WI38 (cell line): ENCODE measurements at regions not wholly inside any gene's neighbourhood (a gene's known extent, or its start where the extent isn't known, plus 50 kb on each side); places are given as distances from the start of the nearest gene placed in this dataset.
"Not testable (repeated sequence)": the region's sequence is repeated elsewhere in the genome, so short reads cannot be mapped to it uniquely, and the experiment has no call there.

Source experiments
- H3K4me3 ChIP-seq: 2 replicates; pipeline ENCODE4 v1.5.1; 2011; ENCODE audit warnings: low read depth, mild to moderate bottlenecking, control low read depth, low read length
- TF ChIP-seq, protein P1 (sequence below): IDR thresholded peaks from 2 replicates; pipeline ENCODE4 v1.5.1; 2012; ENCODE audit warnings: low read depth, mild to moderate bottlenecking, control low read depth, low read length

GRCh38 chr15:87537295-87537694, 719.2 kb downstream of the NTRK3 start:
- H3K4me3 ChIP-seq = no peak overlapping the region
- TF ChIP-seq, protein P1, sequence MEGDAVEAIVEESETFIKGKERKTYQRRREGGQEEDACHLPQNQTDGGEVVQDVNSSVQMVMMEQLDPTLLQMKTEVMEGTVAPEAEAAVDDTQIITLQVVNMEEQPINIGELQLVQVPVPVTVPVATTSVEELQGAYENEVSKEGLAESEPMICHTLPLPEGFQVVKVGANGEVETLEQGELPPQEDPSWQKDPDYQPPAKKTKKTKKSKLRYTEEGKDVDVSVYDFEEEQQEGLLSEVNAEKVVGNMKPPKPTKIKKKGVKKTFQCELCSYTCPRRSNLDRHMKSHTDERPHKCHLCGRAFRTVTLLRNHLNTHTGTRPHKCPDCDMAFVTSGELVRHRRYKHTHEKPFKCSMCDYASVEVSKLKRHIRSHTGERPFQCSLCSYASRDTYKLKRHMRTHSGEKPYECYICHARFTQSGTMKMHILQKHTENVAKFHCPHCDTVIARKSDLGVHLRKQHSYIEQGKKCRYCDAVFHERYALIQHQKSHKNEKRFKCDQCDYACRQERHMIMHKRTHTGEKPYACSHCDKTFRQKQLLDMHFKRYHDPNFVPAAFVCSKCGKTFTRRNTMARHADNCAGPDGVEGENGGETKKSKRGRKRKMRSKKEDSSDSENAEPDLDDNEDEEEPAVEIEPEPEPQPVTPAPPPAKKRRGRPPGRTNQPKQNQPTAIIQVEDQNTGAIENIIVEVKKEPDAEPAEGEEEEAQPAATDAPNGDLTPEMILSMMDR = no peak

GRCh38 chr15:87533637-87534036, 722.9 kb downstream of the NTRK3 start:
- H3K4me3 ChIP-seq = not testable (repeated sequence)

- TF ChIP-seq, protein P1 = no peak
- H3K4me3 ChIP-seq = no peak overlapping the region
These were observed 727.7 kb downstream of the NTRK3 start for GRCh38 chr15:87528873-87529272.

DNA sequence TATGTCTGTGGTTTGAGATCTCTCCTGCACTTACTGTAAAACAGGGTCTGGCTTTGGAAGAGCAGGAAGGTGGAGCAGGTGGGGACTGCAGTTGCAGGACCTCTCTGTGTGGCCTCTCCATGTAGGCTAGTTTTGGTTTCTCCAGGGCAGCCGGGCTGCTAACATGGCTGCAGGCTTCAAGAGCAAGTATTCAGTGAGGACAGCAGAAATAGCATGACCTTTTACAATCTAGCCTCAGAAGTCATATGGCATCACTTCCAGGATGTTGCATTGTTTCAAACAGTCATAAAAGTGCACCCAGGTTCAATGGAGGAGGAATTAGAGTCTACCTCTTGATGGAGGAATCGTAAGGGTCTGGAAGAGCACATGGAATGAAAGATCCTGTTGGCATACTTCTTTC, 728.7 kb downstream of the NTRK3 start:
- no peak overlapping the region for H3K4me3 ChIP-seq
- TF ChIP-seq, protein P1 = no peak

DNA sequence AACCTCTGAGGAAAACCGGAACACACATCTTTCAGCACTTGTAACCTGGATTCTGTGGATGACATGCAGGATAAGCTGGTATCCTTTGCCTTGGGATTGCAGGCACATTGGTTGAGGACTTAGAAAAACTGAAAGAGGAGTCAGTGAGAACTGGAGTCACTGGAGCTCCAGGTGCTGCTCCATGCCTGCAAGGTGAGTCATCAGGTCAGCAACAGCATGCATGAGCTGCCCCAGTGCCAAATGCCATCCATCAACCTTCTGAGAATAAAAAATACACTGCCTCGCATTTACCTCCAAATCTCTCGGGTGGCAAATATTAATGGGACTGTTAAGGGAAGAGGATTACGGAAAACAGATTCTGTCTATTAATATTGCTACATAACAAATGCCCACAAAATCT, 729.1 kb downstream of the NTRK3 start:
- TF ChIP-seq, protein P1 = no peak
- no peak overlapping the region for H3K4me3 ChIP-seq

DNA sequence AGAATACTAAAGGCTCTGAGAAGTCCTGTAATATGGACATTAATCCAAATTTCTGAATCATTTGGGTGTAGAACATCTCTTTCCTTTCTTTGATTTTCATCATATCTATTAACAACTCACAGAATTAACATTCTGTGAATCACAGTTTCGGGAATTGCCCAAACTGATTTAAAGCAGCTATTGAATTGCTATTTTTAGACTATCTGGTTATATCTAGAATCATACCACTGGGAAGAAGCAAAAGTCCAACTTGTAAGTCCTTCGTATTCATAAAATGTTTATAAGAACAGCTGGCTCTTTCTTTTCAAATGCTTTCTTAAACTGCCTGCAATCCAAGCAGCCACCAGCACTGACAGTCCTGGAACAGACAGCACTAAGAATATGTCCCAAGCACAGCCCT, 733.0 kb downstream of the NTRK3 start:
- TF ChIP-seq, protein P1 = no peak
- no peak overlapping the region for H3K4me3 ChIP-seq

DNA sequence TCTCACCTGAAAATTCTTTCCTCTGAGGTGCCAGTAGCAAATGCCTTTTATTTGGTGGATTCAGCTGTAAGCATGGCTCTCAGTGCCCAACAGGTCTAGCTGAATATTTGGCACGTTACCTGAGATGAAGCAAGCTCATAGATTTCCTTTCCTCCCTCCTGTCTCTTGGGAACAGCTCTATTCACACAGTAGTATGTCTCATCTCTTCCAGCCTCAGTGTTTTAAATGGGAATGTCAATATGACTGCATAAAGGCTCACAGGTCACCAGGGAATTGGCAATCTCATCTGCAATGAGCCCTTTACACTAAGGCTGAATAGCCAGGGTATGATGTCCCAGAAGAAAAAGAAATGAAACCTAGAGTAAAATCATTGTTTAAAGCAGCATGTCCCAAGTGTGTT, 733.5 kb downstream of the NTRK3 start:
- no peak overlapping the region for H3K4me3 ChIP-seq
- TF ChIP-seq, protein P1 = no peak

DNA sequence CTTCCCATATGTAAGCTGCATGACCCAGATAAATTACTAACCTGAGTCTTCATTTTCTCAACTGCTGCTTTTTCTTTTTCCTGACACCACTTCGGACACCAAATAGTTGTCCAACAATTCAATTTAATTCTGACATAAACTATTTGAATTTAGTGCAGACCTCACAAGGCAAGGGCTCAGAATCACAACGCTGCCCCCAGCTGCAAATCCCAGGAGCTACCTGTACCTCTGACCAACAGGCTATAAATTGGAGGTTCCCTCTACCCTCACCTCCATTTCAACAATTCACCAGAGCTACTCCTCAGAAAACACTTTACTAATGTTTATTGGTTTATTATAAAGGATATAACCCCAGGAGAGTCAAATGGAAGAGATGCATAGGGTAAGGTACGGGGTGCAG, 737.6 kb downstream of the NTRK3 start:
- TF ChIP-seq, protein P1 = no peak
- H3K4me3 ChIP-seq = no peak overlapping the region
